Endothelial cell of umbilical vein (primary cell): ENCODE measurements at regions not wholly inside any gene's neighbourhood (a gene's known extent, or its start where the extent isn't known, plus 50 kb on each side); places are given as distances from the start of the nearest gene placed in this dataset.

Source experiments
- BruUV-seq: library from RNA; stranded (reverse); fragments of 400-500 nt; replicated peaks from 2 replicates; lab custom pipeline; 2021; lab: Mats Ljungman, UMichigan
- CTCF ChIA-PET: fragments of 300-600, 350-600 bp; sonication (Branson Sonifier 250); formaldehyde crosslinking; loops from one replicate; lab custom pipeline; 2021; ENCODE audit warnings: antibody characterized with exemption, inconsistent platforms; lab: Charles Lee
- POLR2A ChIA-PET: fragments of 300-600, 350-600 bp; sonication (Branson Sonifier 250); formaldehyde crosslinking; loops from one replicate; lab custom pipeline; 2021; ENCODE audit warnings: antibody characterized with exemption, inconsistent platforms; lab: Charles Lee
- DNase-seq: peaks from one replicate; pipeline ENCODE4 v3.0.0-alpha.2; 2011; ENCODE audit warnings: low read depth, low spot score
- FAIRE-seq: peaks from 2 replicates; lab custom pipeline; 2011; peaks lifted over from hg19 to GRCh38; lab: Jason Lieb, UNC
- H2AFZ ChIP-seq: 2 replicates; pipeline ENCODE4 v1.6.0; 2012; ENCODE audit warnings: low read depth, low read length, control low read depth, inconsistent platforms
- H3K27ac ChIP-seq: 2 replicates; pipeline ENCODE4 v1.5.1; 2011; ENCODE audit warnings: low read depth, mild to moderate bottlenecking, control low read depth, low read length, moderate library complexity; ENCODE audit not compliant: insufficient read depth
- H3K27me3 ChIP-seq, 2 experiments: 2 replicates each; pipeline versions ENCODE4 v1.6.0 to v1.6.1; 2011; ENCODE audit warnings: low read length in 2 of 2, mixed read lengths in 1 of 2; ENCODE audit not compliant: control insufficient read depth in 2 of 2, insufficient read depth in 2 of 2
- H3K36me3 ChIP-seq, 2 experiments: 2 replicates in 1 of 2; 3 replicates in 1 of 2; pipeline ENCODE4 v1.5.1; 2011; ENCODE audit warnings: low read length in 2 of 2, mild to moderate bottlenecking in 1 of 2, moderate library complexity in 1 of 2; ENCODE audit not compliant: control insufficient read depth in 2 of 2, insufficient read depth in 2 of 2; ENCODE audit errors: extremely low read depth in 1 of 2
- H3K4me1 ChIP-seq: 3 replicates; pipeline ENCODE4 v1.5.1; 2011; ENCODE audit warnings: mild to moderate bottlenecking, low read length; ENCODE audit not compliant: control insufficient read depth, insufficient read depth; ENCODE audit errors: extremely low read depth
- H3K4me2 ChIP-seq: 2 replicates; pipeline ENCODE4 v1.6.1; 2011; ENCODE audit warnings: low read length, control low read depth, mixed read lengths; ENCODE audit not compliant: insufficient read depth
- H3K4me3 ChIP-seq, 3 experiments: fragments of 200-600 bp in 1 of 3; sonication (generic), shearing (Covaris generic) in 1 of 3; replicated peaks in 1 of 3; 2 replicates each; pipeline ENCODE4 v1.5.1; 2011 to 2016; ENCODE audit warnings: control low read depth in 3 of 3, low read length in 3 of 3, mild to moderate bottlenecking in 2 of 3, inconsistent platforms in 1 of 3, low read depth in 1 of 3, moderate library complexity in 1 of 3; ENCODE audit not compliant: insufficient read depth in 1 of 3
- H3K79me2 ChIP-seq: 2 replicates; pipeline ENCODE4 v1.6.0; 2012; ENCODE audit warnings: low read length, inconsistent platforms; ENCODE audit not compliant: control insufficient read depth, insufficient read depth
- H3K9ac ChIP-seq: replicated peaks from 2 replicates; pipeline ENCODE3; 2011; ENCODE audit warnings: low read length, control low read depth; ENCODE audit not compliant: insufficient read depth; ENCODE audit errors: extremely low read depth
- H3K9me1 ChIP-seq: replicated peaks from 3 replicates; pipeline ENCODE4 v1.6.0; 2011; ENCODE audit warnings: mild to moderate bottlenecking, low read length; ENCODE audit not compliant: control insufficient read depth, insufficient read depth; ENCODE audit errors: extremely low read depth
- H3K9me3 ChIP-seq: replicated peaks from 2 replicates; pipeline ENCODE4 v1.5.1; 2012; ENCODE audit warnings: low read length, inconsistent platforms; ENCODE audit not compliant: control insufficient read depth, insufficient read depth
- H4K20me1 ChIP-seq: replicated peaks from 2 replicates; pipeline ENCODE3; 2011; ENCODE audit warnings: mild to moderate bottlenecking, low read length; ENCODE audit not compliant: control insufficient read depth, insufficient read depth; ENCODE audit errors: extremely low read depth
- EZH2 ChIP-seq: IDR thresholded peaks from 2 replicates; pipeline ENCODE4 v1.6.1; 2012; ENCODE audit warnings: borderline replicate concordance, low read depth, mild to moderate bottlenecking, moderate library complexity, low read length, inconsistent platforms; ENCODE audit not compliant: severe bottlenecking
- FOS ChIP-seq: IDR thresholded peaks from 2 replicates; pipeline ENCODE4 v1.6.1; 2011; ENCODE audit warnings: mild to moderate bottlenecking, low read length, moderate library complexity, borderline replicate concordance; ENCODE audit not compliant: insufficient read depth
- GATA2 ChIP-seq: IDR thresholded peaks from 2 replicates; pipeline ENCODE4 v1.7.0; 2011; ENCODE audit warnings: low read depth, mild to moderate bottlenecking, moderate library complexity, mixed read lengths, low read length; ENCODE audit not compliant: insufficient read length, insufficient read depth
- JUN ChIP-seq: IDR thresholded peaks from 2 replicates; pipeline ENCODE4 v1.6.1; 2011; ENCODE audit warnings: borderline replicate concordance, low read depth; ENCODE audit not compliant: insufficient read length, insufficient read depth
- MYC ChIP-seq: IDR thresholded peaks from one replicate; pipeline ENCODE4 v1.6.1; 2011; ENCODE audit warnings: mild to moderate bottlenecking, low read depth, low read length
- POLR2A ChIP-seq: IDR thresholded peaks from 2 replicates; pipeline ENCODE4 v1.6.1; 2012; ENCODE audit warnings: low read depth, mild to moderate bottlenecking, control low read depth, low read length
- POLR2AphosphoS5 ChIP-seq: IDR thresholded peaks from 2 replicates; pipeline ENCODE4 v1.6.1; 2012; ENCODE audit warnings: low read depth, mild to moderate bottlenecking, control low read depth, low read length, moderate library complexity; ENCODE audit not compliant: insufficient read depth
- dilution Hi-C: fragments of 300-500 bp; cut with MboI; formaldehyde crosslinking; loops from one replicate; pipeline ENCODE4 v1.15.0; 2019; ENCODE audit warnings: low sequenced_read_pairs; ENCODE audit not compliant: extremely low pct_ligation_motif_present
- intact Hi-C: fragments of 100-400 bp; cut with micrococcal nuclease; formaldehyde crosslinking; loops from one replicate; pipeline ENCODE4 v1.10.0; 2022
- TF ChIP-seq, protein P1 (sequence below): IDR thresholded peaks from 2 replicates; pipeline ENCODE4 v1.6.1; 2011; ENCODE audit not compliant: insufficient read depth, insufficient read length
- TF ChIP-seq, protein P2 (sequence below), 2 donors: IDR thresholded peaks; 1 replicate in 1 of 2; 2 replicates in 1 of 2; pipeline ENCODE4 v1.5.1; 2011; ENCODE audit warnings: low read length in 2 of 2, mild to moderate bottlenecking in 2 of 2, moderate library complexity in 2 of 2, control low read depth in 1 of 2, inconsistent platforms in 1 of 2, low read depth in 1 of 2; ENCODE audit not compliant: insufficient read depth in 1 of 2; ENCODE audit errors: extremely low read depth in 1 of 2

DNA sequence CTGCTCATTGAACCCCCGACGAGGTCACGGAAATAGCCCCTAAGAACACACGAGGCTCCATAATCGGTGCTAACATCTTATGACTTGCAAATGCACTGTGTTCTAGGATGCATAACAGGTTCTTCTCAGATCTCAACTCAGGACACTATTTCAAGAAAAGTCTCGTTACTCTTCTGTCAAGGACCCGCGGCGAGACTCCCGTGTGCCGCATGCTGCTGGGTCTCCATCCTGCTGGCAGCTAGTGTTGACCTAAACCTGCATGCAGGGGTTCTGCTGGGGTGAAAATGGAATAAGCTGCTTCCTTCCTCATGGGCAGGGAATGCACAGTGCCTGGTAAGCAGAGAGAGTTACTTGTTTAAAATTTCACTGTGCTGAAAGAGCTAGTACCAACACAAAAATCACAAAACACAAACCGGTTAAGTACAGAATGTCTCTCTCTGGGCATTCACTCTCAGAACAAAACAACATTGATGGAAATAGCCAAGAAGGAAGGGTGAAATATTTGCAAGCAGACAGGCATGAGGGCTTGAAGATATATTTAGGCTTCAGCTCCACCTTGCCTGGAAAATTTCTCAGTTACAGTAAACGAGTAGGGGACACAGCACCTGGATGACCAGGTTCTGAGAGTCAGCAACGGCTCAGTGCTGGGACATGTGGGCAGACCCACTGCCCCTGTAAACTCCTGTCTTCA is 416.5 kb downstream of the GADD45G start:
- intact Hi-C loops = no loop called here

More for the DNA sequence above, 416.5 kb downstream of the GADD45G start:
- no peak overlapping the region for H3K4me3 ChIP-seq
- no TSS peak for BruUV-seq
- dilution Hi-C loops = no loop called here
- H2AFZ ChIP-seq = no peak overlapping the region
- TF ChIP-seq, protein P1, sequence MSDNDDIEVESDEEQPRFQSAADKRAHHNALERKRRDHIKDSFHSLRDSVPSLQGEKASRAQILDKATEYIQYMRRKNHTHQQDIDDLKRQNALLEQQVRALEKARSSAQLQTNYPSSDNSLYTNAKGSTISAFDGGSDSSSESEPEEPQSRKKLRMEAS = no peak
- TF ChIP-seq, protein P2, sequence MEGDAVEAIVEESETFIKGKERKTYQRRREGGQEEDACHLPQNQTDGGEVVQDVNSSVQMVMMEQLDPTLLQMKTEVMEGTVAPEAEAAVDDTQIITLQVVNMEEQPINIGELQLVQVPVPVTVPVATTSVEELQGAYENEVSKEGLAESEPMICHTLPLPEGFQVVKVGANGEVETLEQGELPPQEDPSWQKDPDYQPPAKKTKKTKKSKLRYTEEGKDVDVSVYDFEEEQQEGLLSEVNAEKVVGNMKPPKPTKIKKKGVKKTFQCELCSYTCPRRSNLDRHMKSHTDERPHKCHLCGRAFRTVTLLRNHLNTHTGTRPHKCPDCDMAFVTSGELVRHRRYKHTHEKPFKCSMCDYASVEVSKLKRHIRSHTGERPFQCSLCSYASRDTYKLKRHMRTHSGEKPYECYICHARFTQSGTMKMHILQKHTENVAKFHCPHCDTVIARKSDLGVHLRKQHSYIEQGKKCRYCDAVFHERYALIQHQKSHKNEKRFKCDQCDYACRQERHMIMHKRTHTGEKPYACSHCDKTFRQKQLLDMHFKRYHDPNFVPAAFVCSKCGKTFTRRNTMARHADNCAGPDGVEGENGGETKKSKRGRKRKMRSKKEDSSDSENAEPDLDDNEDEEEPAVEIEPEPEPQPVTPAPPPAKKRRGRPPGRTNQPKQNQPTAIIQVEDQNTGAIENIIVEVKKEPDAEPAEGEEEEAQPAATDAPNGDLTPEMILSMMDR (IDR thresholded peaks at IDR 0.05; ENCODE audit: extremely low read depth in 1 of 2, insufficient read depth in 1 of 2, low read depth in 1 of 2, low read length in 2 of 2) = no peak
- TF ChIP-seq MYC (no peak), POLR2A (no peak), GATA2 (no peak), JUN (no peak), EZH2 (no peak), FOS (no peak), POLR2AphosphoS5 (no peak)
- no peaks in the 10 kb centered on the region for H3K9me3 ChIP-seq
- no peaks in the 10 kb centered on the region for H3K9me1 ChIP-seq
- ChIA-PET POLR2A (no interaction called here), CTCF (no interaction called here)
- FAIRE-seq (no peak), DNase-seq (no peak)
- no peak overlapping the region for H3K9ac ChIP-seq
- H3K4me2 ChIP-seq = no peak overlapping the region
- H3K27me3 ChIP-seq = no peaks in the 10 kb centered on the region
- no peak overlapping the region for H3K27ac ChIP-seq
- no peaks in the 10 kb centered on the region for H3K4me1 ChIP-seq
- H4K20me1 ChIP-seq = no peaks in the 10 kb centered on the region
- H3K36me3 ChIP-seq = no peaks in the 10 kb centered on the region
- no peaks in the 10 kb centered on the region for H3K79me2 ChIP-seq
